ENCODE measurements at regions not wholly inside any gene's neighbourhood (a gene's known extent, or its start where the extent isn't known, plus 50 kb on each side); places are given as distances from the start of the nearest gene placed in this dataset.

DNA sequence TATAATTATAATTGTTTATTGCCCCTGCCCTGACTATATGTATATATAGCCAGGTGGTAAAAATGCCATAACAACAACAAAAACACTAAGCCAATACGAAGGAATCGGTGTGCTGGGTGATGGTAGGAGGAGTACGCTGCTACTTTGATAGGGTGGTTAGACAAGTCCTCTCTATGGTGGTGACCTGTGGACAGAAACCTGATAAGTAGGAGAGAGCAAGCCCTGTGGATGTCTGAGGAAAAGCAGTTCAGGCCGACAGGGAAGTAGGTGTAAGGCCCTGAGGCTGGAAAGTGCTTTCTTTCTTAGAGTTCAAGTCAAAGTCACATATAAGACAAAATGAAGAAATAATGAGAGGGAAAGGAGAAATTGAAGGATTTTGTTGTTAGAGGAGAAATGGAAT lies 823.8 kb upstream of the CELF2 start:
- no peak for DNase-seq (ENCODE audit: low read depth in 2 of 2)

DNA sequence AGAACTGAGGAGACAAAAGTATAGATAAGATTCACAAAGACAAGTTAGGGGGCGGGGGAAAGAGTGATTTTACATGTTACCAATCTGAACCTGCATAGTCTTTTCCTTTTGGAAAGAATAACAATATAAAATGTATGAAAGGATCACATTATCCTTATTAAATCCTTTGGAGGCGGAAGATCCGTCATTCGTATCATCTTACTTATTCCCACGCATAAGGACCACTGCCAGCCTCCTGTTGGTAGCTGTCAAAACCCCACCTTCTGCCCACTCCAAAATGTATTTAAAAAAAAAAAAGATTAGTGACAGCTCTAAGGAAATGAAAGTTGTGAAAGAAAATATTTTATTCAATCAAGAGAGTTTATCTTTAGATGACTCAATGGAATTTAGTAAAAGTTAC lies 821.0 kb upstream of the CELF2 start:
- DNase-seq (ENCODE audit: low read depth in 2 of 2): no peak

DNA sequence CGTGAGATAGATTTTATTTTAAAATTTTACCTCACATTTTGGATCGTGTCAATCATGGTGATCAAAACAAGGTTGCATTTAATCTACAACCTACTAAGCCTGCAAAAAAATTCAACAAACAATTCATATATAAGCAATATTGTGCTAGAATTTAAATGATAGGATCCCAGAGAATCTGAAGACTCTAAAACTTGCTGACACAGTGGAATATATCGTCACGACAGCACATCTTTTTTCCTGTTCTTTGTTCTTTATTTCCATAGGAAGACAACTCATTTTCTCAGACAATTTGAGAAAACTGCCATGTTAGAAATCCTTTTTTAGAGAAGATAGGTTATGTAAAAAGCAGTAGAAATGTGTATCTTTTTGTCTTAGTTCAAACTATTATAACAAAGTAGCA lies 820.2 kb upstream of the CELF2 start:
- DNase-seq (ENCODE audit: low read depth in 2 of 2): no peak

DNA sequence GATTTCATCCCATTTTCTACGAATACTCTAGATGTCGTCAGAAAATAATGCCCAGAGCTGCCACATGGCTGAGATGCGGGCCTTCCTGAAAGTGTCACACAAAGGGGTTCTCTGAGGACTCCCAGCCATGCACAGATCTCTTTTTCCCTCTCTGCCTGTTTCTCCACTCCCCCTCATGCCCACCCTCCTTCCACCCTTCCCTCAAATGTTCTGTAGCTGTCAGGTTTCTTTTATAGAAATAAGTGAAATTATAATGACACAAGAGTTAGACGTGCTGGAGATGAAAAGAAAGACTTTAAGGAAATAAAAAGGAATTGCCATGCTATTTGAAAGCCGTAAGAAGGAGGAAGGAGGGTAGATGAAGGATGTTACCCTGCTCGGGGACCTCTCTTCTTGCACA lies 819.3 kb upstream of the CELF2 start:
- DNase-seq (ENCODE audit: low read depth in 2 of 2): no peak

DNA sequence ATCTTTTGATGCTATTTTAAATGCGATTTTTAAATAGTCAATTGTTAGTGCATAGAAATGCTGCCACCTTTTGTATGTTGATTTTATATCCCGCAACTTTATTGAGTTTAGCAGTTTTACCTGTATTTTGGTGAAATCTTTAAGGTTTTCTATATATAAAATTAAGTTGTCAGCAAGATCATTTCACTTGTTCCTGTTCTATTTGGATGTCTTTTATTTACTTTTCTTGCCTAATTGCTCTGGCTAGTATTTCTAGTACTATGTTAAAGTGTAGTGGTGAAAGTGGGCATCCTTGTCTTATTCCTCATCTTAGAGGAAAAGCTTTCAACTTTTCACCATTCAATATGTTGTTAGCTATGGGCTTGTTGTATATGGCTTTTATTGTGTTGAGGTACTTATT lies 813.3 kb upstream of the CELF2 start:
- DNase-seq (ENCODE audit: low read depth in 2 of 2): no peak

DNA sequence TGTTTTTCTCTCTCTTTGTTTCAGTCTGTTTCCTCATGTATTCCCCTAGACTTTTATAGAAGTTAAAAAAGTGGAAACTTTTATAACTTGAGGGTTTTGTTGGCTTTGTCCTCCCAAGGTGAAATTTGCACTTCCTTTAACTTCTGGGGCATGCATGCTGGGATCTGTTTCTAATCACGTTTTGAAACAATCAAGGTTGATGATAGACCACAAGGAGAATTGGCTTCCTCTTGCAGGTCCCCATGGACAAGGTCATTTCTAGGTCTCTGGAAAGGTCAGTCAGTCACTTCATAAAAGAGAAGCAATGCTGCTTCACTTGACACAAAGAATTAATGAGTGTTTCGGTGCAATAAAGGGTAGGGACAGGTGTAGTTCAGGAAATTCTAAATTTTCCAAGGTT lies 811.8 kb upstream of the CELF2 start:
- no peak for DNase-seq (ENCODE audit: low read depth in 2 of 2)

DNA sequence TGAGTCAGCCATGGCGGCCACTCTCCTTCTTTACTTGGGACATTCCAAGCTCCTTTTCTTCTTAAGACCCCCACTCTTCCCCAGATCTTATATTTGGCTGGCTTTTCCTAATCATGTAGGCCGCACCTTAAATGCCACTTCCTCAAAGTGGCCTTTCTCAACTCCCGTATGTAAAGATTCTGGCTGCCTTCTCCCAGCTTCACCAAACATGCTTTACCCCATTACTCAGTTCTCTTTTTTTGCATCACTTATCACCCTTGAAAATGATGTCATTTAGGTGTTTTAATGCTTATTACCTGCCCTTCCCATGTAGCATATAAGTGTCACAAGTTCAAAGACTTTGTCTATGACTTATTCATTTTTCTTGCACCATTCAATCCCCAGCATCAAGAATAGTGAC lies 810.1 kb upstream of the CELF2 start:
- no peak for DNase-seq (ENCODE audit: low read depth in 2 of 2)

DNA sequence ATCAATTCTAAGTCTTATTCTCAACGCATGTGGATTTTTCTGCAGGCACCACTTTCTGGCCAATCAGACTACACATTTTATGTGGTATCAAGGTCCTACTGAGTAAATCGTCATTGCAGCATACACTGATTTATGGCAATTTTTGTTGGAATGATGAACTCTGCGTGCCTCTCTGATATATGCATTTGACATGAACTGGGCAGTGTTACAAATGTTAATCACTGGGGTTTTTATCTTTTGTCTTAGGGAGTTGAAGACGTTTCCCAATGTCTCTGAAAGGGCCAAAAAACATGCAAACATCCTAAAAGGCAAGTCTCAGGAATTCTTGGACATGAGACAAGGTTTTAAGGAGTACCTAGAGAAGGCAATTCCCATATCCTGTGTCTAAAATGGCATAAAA lies 809.5 kb upstream of the CELF2 start:
- no peak for DNase-seq (ENCODE audit: low read depth in 2 of 2)

DNA sequence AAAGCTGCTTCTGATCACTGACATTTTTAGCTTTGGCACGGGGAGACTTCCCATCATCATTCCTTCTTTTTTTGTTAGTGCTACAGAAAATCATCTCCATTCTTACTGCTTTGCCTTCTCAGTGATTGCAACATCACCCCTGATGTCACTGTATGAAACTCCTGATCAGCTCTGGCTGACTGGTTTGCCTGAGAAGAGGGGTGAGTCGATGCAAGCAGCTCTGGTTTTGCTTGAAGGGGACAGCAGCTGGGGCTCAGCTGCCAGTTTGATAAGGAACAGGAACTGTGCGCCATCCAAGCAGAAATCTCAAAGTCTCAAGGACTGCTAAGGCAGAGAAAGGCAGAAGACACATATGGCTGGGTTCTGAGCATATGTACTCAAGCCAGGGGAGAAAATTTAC lies 808.5 kb upstream of the CELF2 start:
- no peak for DNase-seq (ENCODE audit: low read depth in 2 of 2)

DNA sequence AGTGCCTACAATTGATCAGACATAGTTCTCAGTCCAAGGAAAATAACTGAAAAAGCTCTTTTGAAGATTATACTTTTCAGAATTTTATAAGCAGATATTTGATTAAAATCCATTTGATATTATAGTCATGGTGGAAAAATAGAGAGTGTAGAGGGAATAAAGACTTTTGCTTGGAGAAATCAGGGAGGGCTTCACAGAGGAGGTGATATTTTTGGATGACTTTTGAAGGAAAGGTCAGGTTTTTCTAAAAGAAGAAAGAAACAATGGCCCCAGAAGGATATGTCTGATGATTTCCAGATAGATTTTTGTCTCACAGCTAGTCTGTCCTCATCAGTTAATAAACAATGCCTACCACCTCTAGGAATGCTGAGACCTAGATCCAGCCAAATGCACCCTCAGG lies 806.3 kb upstream of the CELF2 start:
- no peak for DNase-seq (ENCODE audit: low read depth in 2 of 2)

DNA sequence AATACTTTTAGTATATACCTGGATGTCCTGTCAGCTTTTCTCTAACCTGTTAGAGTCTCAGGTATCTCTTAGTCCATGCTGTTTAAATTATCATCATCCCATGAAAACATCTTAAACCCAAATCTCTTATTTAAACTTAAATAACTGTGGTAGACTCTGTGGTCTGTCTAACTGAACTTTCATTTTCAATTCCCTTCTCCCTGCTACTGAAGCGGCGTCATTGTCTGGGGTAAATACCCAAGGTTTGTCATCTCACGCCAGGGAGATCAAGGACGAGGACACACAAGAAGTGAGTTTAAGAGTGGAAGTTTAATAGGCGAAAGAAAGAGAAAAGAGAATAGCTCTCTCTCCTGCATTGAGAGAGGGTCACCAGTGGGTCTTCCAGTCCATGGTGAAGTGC lies 804.4 kb upstream of the CELF2 start:
- no peak for DNase-seq (ENCODE audit: low read depth in 2 of 2)

DNA sequence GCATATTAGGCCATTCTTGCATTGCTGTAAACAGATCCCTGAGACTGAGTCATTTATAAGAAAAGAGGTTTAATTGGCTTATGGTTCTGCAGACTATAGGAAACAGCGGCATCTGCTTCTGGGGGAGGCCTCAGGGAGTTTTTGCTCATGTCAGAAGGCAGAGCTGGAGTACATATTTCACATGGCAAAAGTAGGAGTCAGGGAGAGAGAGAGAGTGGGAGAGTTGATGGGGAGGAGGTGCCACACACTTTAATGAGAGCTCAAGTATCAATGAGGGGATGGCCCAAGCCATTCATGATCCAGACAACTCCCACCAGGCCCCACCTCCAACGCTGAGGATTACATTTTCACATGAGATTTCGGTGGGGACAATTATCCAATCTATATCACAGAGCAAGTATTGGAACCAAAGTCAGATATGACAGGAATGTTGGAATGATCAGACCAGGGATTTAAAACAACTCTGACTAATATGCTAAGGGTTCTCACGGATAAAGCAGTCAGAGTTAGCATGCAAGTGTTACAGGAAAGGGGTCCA lies 795.3 kb upstream of the CELF2 start:
- no peak for DNase-seq (ENCODE audit: low read depth in 2 of 2)

DNA sequence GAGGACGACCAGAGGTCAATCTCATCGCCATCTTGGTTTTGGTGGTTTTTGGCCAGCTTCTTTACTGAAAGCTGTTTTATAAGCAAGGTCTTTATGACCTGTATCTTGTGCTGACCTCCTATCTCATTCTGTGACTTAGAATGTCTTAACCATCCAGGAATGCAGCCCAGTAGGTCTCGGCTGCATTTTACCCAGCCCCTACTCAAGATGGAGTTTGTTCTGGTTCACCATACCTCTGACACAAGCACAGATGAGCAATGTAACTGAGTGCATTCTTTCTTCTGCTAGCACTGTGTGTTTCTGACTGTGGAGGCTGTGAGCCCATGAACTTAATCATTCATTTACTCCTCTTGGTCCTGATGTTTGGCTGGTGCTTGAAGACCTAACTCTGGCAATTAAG lies 794.5 kb upstream of the CELF2 start:
- no peak for DNase-seq (ENCODE audit: low read depth in 2 of 2)

DNA sequence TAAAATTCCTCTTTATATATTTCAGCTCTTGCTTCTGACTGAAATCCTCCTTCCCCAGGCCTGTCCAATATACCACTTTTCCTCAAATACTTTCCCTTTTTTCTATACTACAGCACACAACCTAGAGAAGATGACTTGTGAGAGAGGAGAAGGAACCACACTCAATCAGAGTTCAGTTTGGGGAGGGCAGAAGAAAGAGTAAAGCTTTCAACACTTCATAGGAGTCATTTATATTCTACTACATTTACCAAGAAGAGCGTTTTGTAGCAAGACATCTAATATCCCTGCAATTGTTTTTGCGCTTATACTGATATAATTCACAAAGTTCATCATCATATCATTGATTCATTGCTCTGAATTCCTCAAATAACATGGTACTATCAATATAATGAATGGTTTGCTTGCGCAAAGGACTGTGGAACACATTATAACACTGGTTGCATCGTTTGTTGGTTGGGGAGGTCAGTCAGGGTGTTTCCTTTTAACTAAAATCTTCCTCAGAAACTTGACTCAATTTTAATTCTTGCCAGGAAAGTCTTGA lies 792.5 kb upstream of the CELF2 start:
- DNase-seq (ENCODE audit: low read depth in 2 of 2): no peak

DNA sequence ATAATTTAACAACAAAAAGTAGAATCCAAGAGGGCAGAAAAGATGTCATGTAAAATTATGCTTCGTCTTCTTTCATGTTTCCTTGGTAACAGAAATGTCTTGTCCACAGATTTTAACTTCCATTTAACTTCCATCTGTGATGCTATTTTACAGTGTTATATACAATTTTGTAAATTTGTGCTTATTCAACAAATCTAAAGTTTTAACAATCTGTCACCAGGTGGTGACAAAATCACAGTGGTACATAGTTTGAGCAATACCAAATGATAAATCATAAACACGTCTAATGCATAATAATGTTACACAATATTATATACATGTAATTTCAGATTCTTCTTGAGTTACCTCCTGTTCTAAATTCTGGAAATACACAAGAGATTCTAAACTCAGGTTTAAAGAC lies 784.4 kb upstream of the CELF2 start:
- DNase-seq (ENCODE audit: low read depth in 2 of 2): no peak

DNA sequence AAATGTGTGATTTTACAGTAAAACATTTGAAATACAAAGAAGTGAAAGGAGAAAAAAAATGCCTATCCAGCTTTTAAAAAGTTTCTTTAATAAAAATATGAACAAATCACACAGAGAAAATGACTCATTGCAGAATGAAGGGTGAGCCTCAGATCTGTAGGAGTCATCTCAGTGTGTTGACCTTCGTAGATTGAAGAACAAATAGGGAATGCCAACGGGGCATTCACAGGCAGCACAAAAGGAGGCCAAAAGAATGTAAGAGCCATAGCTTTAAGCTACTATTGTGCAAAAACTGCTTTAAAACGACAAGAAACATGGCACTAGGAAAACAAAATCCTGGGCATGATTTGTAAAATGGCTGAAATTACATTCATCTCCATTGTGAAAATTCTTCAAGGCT lies 782.7 kb upstream of the CELF2 start:
- no peak for DNase-seq (ENCODE audit: low read depth in 2 of 2)

DNA sequence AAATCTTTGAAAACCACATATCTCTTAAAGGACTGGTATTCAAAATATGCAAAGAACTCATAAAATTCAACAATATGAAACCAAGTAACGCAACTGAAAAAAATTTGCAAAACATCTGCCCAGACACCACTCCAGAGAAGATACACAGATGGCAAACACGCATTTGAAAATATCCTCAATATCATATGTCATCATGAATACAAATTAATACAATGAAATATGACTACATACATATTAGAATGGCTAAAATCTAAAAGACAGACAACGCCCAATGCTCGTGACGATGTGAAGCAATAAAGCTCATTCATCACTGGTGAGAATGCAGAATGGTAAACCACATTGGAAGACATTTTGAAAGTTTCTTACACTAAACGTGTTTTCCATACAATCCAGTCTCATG lies 770.1 kb upstream of the CELF2 start:
- no peak for DNase-seq (ENCODE audit: low read depth in 2 of 2)

DNA sequence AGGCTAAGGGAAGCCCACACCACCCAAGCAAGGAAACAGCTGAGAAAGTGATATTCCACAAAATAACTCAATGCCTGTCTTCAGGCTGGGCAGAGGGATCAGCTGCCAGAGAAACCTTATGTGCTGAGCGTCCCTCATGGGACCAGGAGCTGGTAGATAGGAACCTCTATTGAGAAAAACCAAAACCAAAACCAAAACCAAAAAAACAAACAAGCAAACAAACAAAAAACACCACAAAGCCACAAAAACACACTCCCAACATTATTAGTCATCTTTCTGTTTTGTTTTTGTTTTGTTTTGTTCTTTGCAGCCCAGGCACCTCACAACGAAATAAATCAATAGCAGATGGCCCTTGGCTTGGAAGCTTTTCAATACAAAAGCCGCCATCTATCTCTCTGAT lies 760.8 kb upstream of the CELF2 start:
- DNase-seq (ENCODE audit: low read depth in 2 of 2): no peak

DNA sequence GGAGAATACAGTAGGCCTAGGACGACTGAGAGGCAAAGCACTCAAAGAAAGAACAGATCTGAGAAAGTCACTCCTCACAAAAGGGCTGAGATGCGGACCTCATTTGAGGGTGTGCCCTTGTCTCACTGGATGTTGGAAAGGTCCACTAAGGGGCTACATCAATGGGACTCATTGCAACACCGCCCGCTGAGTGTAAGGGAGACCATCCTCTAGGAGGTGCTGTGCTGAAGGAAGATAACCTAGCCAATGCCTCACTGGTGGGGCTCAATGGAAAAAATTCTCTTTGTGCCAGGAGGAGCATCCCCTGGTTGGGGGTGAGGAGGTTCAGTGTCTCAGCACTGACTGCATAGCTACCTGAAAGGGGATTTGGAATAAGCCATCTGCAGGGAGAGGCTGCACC lies 758.7 kb upstream of the CELF2 start:
- no peak for DNase-seq (ENCODE audit: low read depth in 2 of 2)

DNA sequence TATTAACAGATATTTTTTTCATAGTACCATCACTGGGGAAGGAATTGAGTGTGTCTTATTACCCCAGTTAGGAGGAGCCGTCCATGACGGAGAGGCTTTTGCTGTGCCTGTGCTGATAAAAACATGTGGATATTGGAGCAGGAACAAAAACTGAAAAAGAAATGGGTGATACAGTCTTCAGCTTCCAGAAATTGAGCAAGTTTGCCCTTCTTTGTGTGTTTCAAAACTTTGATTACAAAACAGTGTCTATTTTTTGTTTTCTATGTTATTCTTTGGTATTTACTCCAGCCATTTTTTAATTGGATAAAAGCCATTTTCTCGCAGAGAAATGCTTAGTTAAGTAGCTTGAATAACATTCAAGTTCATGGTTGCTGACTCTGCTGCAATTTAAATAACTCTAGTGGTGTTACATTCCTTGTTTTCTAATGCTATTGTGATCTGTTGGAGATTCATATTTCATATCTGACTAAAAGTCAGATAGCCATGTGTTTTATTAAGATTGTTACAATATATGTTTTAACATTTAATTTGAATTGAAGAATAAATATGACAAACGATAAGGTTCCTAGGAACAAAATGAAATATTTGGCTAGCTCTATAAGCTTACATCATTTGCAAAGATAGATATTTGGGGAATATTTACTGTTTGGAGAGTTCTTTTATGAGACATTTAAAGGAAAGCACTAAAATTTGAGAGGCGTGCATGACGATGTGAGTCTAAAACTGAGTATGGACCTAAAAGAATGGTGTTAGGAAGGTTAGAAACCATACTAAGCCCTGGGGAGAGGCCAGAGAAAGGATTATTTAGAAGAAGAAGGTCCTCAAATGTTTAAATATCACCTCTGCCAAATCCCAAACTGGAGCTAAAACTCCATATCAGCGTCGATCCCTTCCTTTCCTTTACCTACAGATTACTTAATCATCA lies 747.3 kb upstream of the CELF2 start:
- no peak for DNase-seq (ENCODE audit: low read depth in 2 of 2)

DNA sequence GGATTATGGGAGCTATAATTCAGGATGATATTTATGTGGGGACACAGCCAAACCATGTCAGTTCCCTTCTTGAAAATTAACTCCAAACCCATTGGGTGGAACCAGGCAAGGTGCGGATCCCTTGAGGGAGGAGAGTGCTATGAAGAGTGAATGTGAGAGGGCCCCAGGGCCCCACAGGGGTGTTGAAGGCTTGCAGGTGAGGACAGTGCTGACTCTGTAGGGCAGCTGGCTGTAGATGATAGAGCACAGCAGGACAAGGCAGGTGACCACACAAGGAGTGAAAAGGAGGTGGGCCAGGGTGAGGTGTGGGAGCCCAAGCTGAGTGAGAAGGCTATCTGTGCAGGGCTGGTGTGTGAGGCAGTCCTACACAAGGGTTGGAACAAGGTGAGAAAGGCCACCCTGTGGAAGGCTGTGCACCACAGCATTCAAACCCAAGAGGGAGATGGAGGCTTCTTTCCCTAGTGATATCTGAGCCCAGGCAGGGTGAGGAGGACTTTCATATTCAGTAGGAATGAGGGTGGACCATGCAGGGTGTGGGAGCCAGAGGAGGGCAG lies 746.0 kb upstream of the CELF2 start:
- DNase-seq (ENCODE audit: low read depth in 2 of 2): no peak

DNA sequence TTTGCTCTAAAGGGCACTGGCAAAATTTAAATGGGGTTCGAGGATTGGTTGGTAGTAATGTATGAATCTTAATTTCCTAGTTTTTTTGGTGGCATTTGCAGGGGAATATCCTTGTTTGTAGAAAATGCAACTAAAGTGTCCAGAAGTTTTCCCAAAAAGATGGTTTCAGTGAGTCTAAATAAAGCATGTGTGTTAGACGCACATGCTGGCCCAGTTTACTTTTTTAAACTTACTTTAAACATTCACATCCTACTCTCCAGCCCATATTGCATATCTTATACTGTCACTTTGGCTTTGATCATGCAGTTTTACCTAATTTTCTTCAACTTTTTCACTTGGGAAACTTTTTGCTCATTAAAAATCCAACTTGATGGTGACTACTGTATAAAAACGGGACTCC lies 744.0 kb upstream of the CELF2 start:
- DNase-seq (ENCODE audit: low read depth in 2 of 2): no peak

DNA sequence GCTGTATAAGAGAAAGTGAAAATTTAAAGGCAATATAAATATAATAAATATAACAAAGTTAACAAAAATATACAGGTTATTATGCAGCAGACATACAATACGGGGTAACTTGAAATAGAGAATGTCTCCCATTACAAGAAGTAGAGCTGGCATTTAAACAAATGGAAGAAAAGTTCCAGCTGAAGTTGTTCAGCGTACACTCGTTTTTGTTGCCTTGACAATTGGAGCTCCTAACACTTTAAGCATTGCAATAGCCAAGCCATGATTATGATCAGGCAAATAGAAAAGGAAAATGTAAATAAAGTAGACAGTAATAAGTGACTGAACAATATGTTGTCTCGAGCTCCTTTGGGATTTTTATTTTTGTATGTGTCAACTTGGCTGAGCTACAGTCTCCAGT lies 737.8 kb upstream of the CELF2 start:
- no peak for DNase-seq (ENCODE audit: low read depth in 2 of 2)
